Astrocyte of the cerebellum (primary cell): ENCODE measurements at regions not wholly inside any gene's neighbourhood (a gene's known extent, or its start where the extent isn't known, plus 50 kb on each side); places are given as distances from the start of the nearest gene placed in this dataset.

Source experiments
- DNase-seq: peaks from one replicate; pipeline ENCODE4 v3.0.0-alpha.2; 2011; ENCODE audit warnings: low read depth
- H3K4me3 ChIP-seq: 2 replicates; pipeline ENCODE4 v1.5.1; 2011; ENCODE audit warnings: mild to moderate bottlenecking, low read depth, low read length, moderate library complexity
- in situ Hi-C: cut with HindIII; loops from 2 replicates; pipeline ENCODE4 v1.10.0; 2017; ENCODE audit warnings: low sequenced_read_pairs
- TF ChIP-seq, protein P1 (sequence below): IDR thresholded peaks from 2 replicates; pipeline ENCODE4 v1.5.1; 2012; ENCODE audit warnings: low read length, low read depth, moderate library complexity, mild to moderate bottlenecking; ENCODE audit errors: missing control alignments

DNA sequence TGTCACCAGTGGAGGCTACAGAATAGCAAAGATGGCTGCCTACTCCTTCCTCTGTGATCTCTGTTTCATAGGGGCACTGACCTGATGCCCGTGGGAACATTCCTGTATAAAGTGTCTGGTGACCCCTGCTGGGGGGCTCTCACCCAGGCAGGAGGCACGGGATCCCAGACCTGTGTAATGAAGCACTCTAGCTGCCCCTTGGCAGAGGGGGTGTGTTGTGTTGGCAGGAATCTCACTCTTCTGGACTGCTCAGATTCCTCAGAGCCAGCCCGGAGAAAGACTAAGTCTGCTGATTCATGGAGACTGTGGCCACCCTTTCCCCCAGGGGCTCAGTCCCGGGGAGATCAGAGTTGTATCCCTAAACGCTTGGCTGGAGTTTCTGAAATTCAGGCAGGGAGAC lies 648.3 kb downstream of the SPRY1 start:
- TF ChIP-seq, protein P1, sequence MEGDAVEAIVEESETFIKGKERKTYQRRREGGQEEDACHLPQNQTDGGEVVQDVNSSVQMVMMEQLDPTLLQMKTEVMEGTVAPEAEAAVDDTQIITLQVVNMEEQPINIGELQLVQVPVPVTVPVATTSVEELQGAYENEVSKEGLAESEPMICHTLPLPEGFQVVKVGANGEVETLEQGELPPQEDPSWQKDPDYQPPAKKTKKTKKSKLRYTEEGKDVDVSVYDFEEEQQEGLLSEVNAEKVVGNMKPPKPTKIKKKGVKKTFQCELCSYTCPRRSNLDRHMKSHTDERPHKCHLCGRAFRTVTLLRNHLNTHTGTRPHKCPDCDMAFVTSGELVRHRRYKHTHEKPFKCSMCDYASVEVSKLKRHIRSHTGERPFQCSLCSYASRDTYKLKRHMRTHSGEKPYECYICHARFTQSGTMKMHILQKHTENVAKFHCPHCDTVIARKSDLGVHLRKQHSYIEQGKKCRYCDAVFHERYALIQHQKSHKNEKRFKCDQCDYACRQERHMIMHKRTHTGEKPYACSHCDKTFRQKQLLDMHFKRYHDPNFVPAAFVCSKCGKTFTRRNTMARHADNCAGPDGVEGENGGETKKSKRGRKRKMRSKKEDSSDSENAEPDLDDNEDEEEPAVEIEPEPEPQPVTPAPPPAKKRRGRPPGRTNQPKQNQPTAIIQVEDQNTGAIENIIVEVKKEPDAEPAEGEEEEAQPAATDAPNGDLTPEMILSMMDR: no peak
- no peak for DNase-seq
- no peak overlapping the region for H3K4me3 ChIP-seq
- in situ Hi-C loops: no loop called here

DNA sequence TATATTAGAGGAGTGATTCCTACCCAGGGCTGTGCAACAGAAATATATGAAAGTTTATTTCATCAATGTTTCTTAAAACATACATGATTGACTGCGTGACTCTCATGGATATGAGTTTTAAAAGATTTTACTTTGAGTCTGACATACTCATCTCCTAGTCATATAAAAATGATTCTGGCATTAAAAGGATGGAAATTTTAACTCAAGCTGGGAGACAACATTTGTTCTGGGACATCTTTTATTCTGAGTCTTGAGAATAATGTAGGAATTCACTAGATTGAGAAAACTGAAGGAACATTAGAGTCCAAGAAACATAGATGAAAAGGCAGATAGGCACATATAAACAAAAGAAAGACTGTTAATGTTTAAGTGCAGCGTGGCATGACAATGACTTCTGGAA lies 649.6 kb downstream of the SPRY1 start:
- DNase-seq: no peak
- in situ Hi-C loops: no loop called here
- TF ChIP-seq, protein P1: no peak
- no peak overlapping the region for H3K4me3 ChIP-seq

DNA sequence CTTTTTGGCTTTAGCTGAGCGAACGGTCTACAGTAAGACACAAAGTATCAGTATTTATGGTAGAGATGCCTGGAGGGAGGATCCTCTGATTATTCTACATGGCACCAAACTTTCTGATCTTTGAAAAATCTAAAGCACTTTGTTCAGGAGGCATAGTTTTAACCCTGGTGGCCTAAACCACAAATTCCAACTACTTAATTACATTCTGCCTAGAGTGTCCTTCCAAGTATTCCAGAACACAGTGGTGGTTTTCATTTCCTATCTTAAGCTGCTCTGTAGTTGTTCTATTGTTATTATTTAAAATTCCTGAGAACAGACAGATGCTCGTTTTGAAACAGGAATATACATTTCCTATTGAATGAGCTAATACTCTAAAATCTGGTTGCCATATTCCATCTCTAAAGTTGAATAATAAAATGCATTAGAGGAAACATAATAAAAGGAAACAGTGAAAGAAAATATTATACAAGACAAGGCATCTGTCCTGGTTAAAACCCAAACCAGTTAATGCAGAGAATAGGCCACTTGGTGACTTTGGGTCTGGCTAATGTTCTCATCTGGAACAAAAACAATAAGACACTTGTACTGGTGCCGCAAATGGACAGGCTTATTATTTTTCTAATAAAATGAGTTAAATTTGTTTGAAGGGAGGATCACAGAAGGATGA lies 657.4 kb downstream of the SPRY1 start:
- in situ Hi-C loops: no loop called here
- peak; percentile 59 for DNase-seq
- TF ChIP-seq, protein P1: no peak
- H3K4me3 ChIP-seq: no peak overlapping the region

DNA sequence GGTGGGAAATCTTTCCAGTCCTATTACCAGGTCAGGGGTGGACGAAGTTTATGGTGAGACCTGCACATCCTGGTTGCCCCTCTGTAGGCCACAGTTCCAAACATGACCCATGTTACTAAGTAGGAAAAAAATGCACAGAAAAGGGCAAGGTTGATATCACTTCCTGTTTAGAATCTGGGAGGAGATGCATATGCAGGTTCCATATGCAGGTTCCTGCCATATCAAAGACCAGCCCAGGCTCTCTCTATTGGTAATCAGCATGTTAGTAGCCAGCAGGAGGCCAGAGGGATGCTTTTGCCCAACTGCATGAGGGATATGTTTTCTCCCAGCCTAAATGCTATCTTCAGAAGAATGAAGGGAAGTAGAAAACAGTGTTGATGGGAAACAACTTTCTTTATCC lies 657.2 kb downstream of the ANKRD50 start:
- no peak overlapping the region for H3K4me3 ChIP-seq
- TF ChIP-seq, protein P1: no peak
- no peak for DNase-seq
- in situ Hi-C loops: no loop called here

DNA sequence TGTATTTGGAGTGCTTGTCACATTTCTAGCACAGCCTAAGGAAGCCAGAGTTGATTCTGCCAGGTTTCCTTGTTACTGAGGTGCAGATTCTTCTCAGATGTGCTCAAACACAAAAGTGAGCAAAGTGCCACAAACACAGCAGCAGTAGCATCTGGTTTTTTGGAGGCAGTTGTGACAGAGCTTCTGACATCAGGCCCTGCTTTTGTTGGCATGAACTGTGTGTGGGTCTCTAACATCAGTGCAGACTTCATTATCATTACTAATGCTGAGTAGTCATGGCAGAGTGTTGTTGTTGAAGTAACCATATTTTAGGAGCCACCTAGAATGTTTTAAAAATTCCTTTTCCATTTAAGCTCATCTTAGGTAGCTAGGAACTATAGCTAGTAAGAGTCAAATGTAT lies 656.6 kb downstream of the ANKRD50 start:
- H3K4me3 ChIP-seq: no peak overlapping the region
- DNase-seq: no peak
- TF ChIP-seq, protein P1: no peak
- in situ Hi-C loops: no loop called here

DNA sequence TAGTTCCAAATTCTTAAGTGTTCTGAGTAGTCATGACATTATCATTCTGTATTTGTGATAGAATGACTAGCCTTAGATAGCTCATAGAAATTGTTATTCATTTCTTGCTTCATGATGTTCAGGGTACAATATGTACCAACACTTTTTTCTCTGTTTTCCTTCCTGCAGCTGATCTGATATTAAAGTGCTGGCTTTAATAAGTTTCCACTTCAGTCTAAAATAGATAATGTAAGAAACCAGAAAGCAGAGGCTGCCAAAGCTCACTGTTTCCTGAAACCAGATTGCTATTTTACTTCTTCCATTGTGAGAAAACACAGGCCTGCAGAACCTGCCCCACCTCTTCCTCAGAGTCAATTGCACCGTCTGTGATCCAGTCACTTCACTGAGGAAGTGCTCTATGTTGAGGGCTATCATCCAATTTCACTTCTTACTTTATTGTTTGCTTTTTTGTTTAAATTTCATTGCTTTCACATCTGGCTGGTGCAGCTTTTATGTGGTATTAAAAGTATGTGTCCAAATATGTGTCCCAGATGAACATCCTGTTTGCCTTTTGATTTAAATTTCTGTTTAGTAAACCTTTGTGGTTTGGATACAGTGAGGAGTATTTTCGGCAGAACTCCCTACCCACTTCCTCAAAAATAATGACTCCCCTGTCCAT lies 652.1 kb downstream of the ANKRD50 start:
- peak; percentile 77 for DNase-seq
- TF ChIP-seq, protein P1: no peak
- in situ Hi-C loops: no loop called here
- no peak overlapping the region for H3K4me3 ChIP-seq
